ENCODE measurements at regions not wholly inside any gene's neighbourhood (a gene's known extent, or its start where the extent isn't known, plus 50 kb on each side); places are given as distances from the start of the nearest gene placed in this dataset.

DNA sequence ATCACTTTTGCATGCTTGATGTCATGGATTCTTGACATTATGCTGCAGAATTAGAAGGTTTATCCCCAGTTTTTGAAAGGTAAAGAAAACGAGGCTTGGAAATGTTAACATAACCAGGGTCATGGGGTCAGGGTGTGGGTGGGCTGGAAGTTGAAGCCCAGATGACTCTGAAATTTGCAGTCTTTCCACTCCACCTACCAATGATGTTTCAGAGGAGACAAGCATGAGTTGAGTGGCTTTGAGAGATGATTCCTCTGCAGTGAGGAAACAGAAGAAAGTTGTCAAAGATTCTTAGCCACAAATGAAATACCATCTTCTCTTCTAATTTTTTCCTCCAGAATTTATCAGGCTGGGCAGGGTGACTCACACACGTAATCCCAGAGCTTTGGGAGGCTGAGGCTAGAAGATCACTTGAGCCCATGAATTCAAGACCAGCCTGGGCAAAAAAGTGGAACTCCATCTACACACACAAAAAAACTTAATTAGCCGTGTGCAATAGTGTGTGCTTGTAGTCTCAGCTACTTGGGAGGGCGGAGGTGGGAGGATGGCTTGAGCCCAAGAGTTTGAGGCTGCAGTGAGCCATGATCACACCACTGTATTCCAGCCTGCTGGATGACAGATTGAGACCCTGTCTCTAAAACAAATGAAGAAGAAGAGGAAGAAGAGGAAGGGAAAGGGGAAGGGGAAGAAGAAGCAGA lies 239.1 kb upstream of the AUTS2 start:
- Histone ChIP-seq H3K4me3 (no peak overlapping the region), H3K36me3 (no peaks in the 10 kb centered on the region), H3K9me3 (no peaks in the 10 kb centered on the region), H3K4me1 (peaks cover 0 to 10% (median 8%) of the 10 kb centered on the region in 4 donors), H3K27me3 (no peaks in the 10 kb centered on the region), H3K27ac (no peak overlapping the region)
- no peak for DNase-seq
- no peak for TF ChIP-seq EP300 (IDR thresholded peaks at IDR 0.05)
- intact Hi-C loops (cut with DNase I), result no loop called here
- 62 to 73% methylated on average over 4 of the region's 4 CpGs for WGBS, 2 donors

DNA sequence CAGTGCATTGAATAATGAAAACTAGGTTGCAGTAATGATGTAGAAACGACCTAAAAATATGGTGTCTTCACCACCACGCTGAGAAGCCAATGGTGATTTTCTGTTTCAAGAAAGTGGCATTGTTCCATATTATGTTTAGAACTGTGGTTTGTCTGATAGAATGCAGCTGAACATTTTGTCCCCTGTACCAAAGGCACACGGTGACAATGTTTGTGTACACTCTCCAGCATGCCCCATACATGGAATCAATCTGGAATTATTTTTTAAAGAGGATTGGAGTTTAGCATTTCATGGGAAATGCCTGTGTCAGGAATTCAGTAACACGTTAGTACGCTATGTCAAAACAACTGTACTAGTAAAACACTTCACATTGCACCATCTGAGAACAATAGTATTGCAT lies 237.4 kb upstream of the AUTS2 start:
- H3K4me3 ChIP-seq, result no peak overlapping the region
- no peak for DNase-seq
- no peaks in the 10 kb centered on the region for H3K9me3 ChIP-seq
- H3K27me3 ChIP-seq, result no peaks in the 10 kb centered on the region
- intact Hi-C loops (cut with DNase I), result no loop called here
- H3K4me1 ChIP-seq, result peaks cover 0 to 10% (median 8%) of the 10 kb centered on the region in 4 donors
- no peaks in the 10 kb centered on the region for H3K36me3 ChIP-seq
- no peak overlapping the region for H3K27ac ChIP-seq
- TF ChIP-seq POLR2A (IDR thresholded peaks at IDR 0.05) (no peak), EP300 (IDR thresholded peaks at IDR 0.05) (no peak)
- TF ChIP-seq, protein P1, sequence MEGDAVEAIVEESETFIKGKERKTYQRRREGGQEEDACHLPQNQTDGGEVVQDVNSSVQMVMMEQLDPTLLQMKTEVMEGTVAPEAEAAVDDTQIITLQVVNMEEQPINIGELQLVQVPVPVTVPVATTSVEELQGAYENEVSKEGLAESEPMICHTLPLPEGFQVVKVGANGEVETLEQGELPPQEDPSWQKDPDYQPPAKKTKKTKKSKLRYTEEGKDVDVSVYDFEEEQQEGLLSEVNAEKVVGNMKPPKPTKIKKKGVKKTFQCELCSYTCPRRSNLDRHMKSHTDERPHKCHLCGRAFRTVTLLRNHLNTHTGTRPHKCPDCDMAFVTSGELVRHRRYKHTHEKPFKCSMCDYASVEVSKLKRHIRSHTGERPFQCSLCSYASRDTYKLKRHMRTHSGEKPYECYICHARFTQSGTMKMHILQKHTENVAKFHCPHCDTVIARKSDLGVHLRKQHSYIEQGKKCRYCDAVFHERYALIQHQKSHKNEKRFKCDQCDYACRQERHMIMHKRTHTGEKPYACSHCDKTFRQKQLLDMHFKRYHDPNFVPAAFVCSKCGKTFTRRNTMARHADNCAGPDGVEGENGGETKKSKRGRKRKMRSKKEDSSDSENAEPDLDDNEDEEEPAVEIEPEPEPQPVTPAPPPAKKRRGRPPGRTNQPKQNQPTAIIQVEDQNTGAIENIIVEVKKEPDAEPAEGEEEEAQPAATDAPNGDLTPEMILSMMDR (IDR thresholded peaks at IDR 0.05), result no peak
- WGBS, 2 donors, result 54 to 76% methylated on average over 5 of the region's 5 CpGs

DNA sequence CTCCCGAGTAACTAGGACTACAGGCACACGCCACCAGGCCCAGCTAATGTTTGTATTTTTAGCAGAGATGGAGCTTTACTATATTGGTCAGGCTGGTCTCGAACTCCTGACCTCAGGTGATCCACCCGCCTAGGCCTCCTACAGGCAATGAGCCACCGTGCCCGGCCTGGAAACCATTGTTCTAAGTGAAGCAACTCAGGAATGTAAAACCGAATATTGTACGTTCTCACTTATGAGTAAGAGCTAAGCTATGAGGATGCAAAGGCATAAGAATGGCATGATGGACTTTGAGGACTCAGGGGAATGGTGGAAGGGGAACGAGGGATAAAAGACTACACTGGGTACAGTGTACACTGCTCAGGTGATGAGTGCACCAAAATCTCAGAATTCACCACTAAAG lies 235.1 kb upstream of the AUTS2 start:
- DNase-seq, result no peak
- Histone ChIP-seq H3K27me3 (no peaks in the 10 kb centered on the region), H3K9me3 (no peaks in the 10 kb centered on the region), H3K27ac (no peak overlapping the region), H3K36me3 (no peaks in the 10 kb centered on the region), H3K4me3 (no peak overlapping the region), H3K4me1 (peaks cover 0 to 10% (median 8%) of the 10 kb centered on the region in 4 donors)
- TF ChIP-seq, protein P1 (IDR thresholded peaks at IDR 0.05), result no peak
- WGBS, 2 donors, result 89 to 92% methylated on average over 9 of the region's 9 CpGs
- intact Hi-C loops (cut with DNase I), result no loop called here

DNA sequence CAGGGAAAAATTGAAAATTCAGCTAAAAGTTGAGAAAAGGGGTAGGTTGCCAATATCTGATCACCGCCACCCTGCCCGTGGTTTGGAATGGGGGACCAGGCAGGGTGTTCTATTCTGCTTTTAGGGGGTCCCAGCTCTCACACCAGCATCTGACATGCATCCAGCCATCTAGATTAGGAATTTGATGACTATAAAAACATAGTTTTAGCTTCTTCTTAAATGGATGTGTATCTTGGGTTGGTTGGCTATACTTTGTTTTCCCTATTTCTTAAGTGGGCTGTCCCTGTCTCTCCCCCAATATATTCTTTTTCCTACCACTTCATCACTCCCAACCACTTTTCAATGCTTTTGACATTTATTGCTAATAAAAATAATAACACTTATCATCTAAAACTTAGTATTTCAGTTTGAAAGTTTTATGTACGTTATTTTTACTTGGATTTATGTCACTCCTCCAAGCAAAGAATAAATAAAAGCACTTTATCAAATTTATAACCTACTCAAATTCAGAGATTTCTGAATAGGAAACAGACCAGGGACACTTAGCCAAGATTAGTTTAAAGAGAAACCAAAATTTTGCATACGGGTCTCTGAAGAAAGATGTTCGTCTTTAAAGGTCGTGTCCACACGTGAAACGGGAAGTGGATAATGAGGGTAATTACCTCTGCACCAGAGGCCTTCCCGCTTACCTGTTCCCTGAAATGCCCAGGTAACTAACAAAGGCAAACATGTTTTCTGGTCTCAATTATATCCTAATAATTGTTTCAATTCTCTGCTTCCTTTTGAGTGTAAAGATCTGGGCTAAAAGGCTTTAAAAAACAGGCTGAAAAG lies 233.2 kb upstream of the AUTS2 start:
- Histone ChIP-seq H3K27me3 (no peaks in the 10 kb centered on the region), H3K27ac (no peak overlapping the region), H3K4me1 (no peaks in the 10 kb centered on the region), H3K9me3 (no peaks in the 10 kb centered on the region), H3K4me3 (no peak overlapping the region), H3K36me3 (no peaks in the 10 kb centered on the region)
- 63 to 72% methylated on average over 9 of the region's 9 CpGs for WGBS, 2 donors
- TF ChIP-seq POLR2AphosphoS5 (IDR thresholded peaks at IDR 0.05) (no peak), POLR2A (IDR thresholded peaks at IDR 0.05) (no peak), EP300 (IDR thresholded peaks at IDR 0.05) (no peak)
- TF ChIP-seq, protein P1 (IDR thresholded peaks at IDR 0.05), result no peak
- intact Hi-C loops (cut with DNase I), result no loop called here
- no peak for DNase-seq

DNA sequence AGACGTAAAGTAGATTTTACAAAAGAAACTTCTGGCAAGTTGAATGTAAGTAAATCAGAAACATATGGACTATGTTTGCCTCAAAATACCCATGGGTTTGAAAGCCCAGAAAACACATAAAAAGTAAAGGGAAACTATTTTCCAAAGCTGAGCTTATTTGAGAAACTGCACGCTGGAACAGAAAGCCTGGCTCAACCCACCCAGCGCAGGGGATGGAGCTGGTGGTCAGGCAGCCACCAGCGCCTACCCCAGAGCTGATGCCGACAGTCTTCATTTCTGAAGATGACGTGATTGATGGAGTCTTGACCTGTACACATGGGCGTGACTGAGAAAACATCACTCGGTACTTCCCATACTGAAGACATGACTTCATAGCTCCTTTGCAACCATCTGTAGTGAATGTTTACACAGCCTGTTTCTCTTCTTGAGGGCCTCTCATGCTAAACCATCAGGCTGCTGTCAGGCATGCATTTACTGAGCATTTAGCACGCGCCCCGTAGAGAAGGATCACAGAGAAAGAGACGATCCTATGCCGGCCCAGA lies 232.6 kb upstream of the AUTS2 start:
- DNase-seq, result no peak
- TF ChIP-seq, protein P1 (IDR thresholded peaks at IDR 0.05), result no peak
- no peak for TF ChIP-seq EP300 (IDR thresholded peaks at IDR 0.05)
- no peaks in the 10 kb centered on the region for H3K27me3 ChIP-seq
- intact Hi-C loops (cut with DNase I), result no loop called here
- 41 to 57% methylated on average over 13 of the region's 13 CpGs for WGBS, 2 donors
- no peak overlapping the region for H3K4me3 ChIP-seq
- no peak overlapping the region for H3K27ac ChIP-seq
- H3K4me1 ChIP-seq, result no peaks in the 10 kb centered on the region
- no peaks in the 10 kb centered on the region for H3K36me3 ChIP-seq
- H3K9me3 ChIP-seq, result no peaks in the 10 kb centered on the region
